ENCODE measurements at regions not wholly inside any gene's neighbourhood (a gene's known extent, or its start where the extent isn't known, plus 50 kb on each side); places are given as distances from the start of the nearest gene placed in this dataset.

DNA sequence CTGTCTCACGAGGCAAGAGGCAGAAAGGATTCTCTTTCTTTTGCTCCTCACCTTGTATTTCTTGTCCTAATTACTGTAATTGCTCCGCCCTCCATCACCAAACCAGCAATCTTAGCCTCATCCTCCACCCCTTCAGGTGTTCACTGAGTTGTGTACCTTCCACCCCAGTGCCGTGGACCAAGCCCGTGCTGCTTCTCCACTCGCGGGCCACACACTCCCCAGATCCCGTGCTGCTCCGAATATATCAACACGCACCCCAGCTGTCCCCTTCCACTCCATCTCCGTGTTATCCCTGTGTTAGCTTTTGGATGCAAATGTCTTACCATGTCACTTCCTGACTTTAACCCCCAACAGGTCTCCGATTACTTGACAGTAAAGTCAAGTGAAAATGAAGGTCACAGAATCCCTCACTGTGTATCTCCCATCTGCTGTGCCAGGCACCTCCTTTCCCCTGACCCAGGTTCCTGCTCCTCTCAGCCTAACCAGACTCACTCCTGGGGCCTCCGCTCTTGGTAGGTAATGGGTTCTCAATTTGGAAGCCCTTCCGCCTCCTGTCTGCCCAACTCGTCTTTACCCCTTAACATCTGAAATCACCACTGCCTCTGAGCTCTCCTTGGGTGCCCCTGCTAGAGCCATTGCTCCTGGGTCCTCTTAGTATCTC is 320.2 kb downstream of the MED10 start:
- DNase-seq (ENCODE audit: low spot score in 2 of 2): no peak
- 89 to 91% methylated on average over 14 of the region's 14 CpGs for WGBS, 2 donors
- intact Hi-C loops (cut with DNase I; ENCODE audit: low total_unique reads): no loop called here
- TF ChIP-seq, protein P1, sequence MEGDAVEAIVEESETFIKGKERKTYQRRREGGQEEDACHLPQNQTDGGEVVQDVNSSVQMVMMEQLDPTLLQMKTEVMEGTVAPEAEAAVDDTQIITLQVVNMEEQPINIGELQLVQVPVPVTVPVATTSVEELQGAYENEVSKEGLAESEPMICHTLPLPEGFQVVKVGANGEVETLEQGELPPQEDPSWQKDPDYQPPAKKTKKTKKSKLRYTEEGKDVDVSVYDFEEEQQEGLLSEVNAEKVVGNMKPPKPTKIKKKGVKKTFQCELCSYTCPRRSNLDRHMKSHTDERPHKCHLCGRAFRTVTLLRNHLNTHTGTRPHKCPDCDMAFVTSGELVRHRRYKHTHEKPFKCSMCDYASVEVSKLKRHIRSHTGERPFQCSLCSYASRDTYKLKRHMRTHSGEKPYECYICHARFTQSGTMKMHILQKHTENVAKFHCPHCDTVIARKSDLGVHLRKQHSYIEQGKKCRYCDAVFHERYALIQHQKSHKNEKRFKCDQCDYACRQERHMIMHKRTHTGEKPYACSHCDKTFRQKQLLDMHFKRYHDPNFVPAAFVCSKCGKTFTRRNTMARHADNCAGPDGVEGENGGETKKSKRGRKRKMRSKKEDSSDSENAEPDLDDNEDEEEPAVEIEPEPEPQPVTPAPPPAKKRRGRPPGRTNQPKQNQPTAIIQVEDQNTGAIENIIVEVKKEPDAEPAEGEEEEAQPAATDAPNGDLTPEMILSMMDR (IDR thresholded peaks at IDR 0.05): no peak
- no peak for TF ChIP-seq POLR2A (IDR thresholded peaks at IDR 0.05)
- H3K4me3 ChIP-seq (ENCODE audit: low read depth, poor library complexity, severe bottlenecking): no peak overlapping the region

DNA sequence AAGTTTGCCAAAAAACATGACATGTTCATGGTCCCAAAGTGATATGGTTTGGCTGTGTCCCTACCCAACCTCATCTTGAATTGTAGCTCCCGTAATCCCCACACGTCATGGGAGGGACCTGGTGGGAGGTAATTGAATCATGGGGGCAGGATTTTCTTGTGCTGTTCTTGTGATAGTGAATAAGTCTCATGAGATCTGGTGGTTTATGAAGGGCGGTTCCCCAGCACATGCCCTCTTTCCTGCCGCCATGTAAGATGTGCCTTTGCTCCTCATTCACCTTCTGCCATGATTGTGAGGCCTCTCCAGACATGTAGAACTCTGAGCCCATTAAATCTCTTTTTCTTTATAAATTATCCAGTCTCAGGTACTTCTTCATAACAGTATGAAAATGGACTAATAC is 322.1 kb downstream of the MED10 start:
- intact Hi-C loops (cut with DNase I; ENCODE audit: low total_unique reads): no loop called here
- 65 to 66% methylated on average over 4 of the region's 4 CpGs for WGBS, 2 donors
- no peak overlapping the region for H3K4me3 ChIP-seq (ENCODE audit: low read depth, poor library complexity, severe bottlenecking)
- DNase-seq (ENCODE audit: low spot score in 2 of 2): no peak
- no peak for TF ChIP-seq POLR2A (IDR thresholded peaks at IDR 0.05)
- TF ChIP-seq, protein P1 (IDR thresholded peaks at IDR 0.05): no peak

DNA sequence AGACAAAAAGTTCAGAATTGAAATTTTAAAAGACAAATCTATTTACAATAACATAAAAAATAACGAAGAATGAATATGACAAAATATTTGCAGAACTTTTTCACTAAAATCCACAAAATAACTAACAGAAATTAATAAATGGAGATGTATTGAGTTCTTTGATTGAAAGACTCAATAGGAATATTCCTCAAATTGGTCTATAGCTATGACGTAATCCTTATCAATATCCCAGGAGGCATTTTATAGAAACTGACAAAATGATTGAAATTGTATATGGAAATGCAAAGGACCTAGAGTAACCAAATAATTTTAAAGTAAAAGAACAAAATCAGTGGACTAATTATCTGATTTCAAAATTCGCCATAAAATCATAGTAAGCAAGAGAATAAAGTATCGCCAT is 328.7 kb downstream of the MED10 start:
- TF ChIP-seq, protein P1 (IDR thresholded peaks at IDR 0.05): no peak
- no peak for TF ChIP-seq POLR2A (IDR thresholded peaks at IDR 0.05)
- intact Hi-C loops (cut with DNase I; ENCODE audit: low total_unique reads): no loop called here
- DNase-seq (ENCODE audit: low spot score in 2 of 2): no peak
- H3K4me3 ChIP-seq (ENCODE audit: low read depth, poor library complexity, severe bottlenecking): no peak overlapping the region
- 92% methylated on average over 4 of the region's 4 CpGs for WGBS, 2 donors

DNA sequence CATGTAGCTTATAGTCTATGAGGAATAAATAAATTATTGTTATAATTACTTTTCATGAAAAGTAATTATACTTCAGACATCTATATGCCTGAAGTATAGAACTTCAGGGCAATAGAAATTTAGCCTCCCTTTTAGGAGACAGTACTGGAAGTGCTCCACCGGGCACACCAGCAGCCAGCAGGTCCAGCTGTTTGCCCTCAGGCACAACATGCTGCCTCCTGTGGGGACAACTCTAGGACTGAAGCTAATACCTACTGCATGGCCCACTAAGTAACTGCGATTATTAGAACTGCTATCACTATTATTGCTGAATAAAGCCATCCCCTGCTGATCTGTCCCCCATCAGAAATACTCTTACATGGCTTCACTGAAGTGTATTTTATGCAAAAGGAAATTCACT is 329.6 kb downstream of the MED10 start:
- DNase-seq (ENCODE audit: low spot score in 2 of 2): no peak
- WGBS, 2 donors: 63 to 69% methylated on average over 2 of the region's 2 CpGs

DNA sequence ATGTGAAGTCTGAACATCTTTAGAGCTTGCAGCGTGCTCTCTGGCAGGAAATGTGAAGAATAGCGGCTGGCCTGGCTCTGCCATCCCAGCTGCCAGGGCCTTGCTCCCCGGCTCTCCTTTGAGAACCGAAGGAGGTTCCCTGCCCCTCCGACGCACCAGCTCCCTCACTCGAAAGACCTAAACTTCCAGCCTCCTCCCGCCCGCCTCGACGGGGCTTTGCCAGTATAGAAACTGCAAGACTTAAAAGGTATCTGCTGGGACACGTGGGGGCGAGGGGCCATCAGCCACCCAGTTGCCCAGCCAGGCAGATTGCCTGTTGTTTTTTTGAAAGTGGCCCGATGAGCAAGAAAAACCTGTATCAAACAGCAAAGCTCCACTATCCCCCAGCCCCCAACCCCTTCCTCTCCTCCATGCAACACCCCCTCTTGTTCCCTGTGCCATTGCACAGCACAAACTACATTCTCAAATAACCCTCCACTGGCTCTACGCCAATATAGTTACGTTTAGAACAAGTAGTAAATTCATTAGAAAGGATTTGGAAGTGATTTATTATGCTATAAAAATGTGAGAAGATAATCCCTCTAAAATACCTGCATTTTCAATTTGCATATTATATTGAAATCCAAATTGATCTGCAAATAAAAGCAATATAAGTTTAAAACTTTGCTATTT is 331.9 kb downstream of the MED10 start:
- no peak overlapping the region for H3K4me3 ChIP-seq (ENCODE audit: low read depth, poor library complexity, severe bottlenecking)
- intact Hi-C loops (cut with DNase I; ENCODE audit: low total_unique reads): no loop called here
- TF ChIP-seq, protein P1 (IDR thresholded peaks at IDR 0.05): no peak
- no peak for TF ChIP-seq POLR2A (IDR thresholded peaks at IDR 0.05)
- DNase-seq (ENCODE audit: low spot score in 2 of 2): no peak
- WGBS, 2 donors: 56 to 58% methylated on average over 16 of the region's 16 CpGs

More for the DNA sequence above, 329.6 kb downstream of the MED10 start:
- TF ChIP-seq, protein P1 (IDR thresholded peaks at IDR 0.05): no peak
- no peak for TF ChIP-seq POLR2A (IDR thresholded peaks at IDR 0.05)
- intact Hi-C loops (cut with DNase I; ENCODE audit: low total_unique reads): no loop called here
- no peak overlapping the region for H3K4me3 ChIP-seq (ENCODE audit: low read depth, poor library complexity, severe bottlenecking)
